ENCODE measurements at regions not wholly inside any gene's neighbourhood (a gene's known extent, or its start where the extent isn't known, plus 50 kb on each side); places are given as distances from the start of the nearest gene placed in this dataset.
"Not testable (repeated sequence)": the region's sequence is repeated elsewhere in the genome, so short reads cannot be mapped to it uniquely, and the experiment has no call there.

- DNase-seq = peak in 2 of 10 donors; percentile 62 to 78
- intact Hi-C loops (cut with DNase I) = no loop called here
Measured at GRCh38 chr7:53087274-53087673, 51.8 kb downstream of the POM121L12 start.

GRCh38 chr7:53094191-53094590, 58.8 kb downstream of the POM121L12 start:
- intact Hi-C loops (cut with DNase I) = no loop called here

GRCh38 chr7:53094827-53095226, 59.4 kb downstream of the POM121L12 start:
- intact Hi-C loops (cut with DNase I) = no loop called here
- DNase-seq = no peak

More at GRCh38 chr7:53094191-53094590, 58.8 kb downstream of the POM121L12 start:
- no peak for DNase-seq

DNA sequence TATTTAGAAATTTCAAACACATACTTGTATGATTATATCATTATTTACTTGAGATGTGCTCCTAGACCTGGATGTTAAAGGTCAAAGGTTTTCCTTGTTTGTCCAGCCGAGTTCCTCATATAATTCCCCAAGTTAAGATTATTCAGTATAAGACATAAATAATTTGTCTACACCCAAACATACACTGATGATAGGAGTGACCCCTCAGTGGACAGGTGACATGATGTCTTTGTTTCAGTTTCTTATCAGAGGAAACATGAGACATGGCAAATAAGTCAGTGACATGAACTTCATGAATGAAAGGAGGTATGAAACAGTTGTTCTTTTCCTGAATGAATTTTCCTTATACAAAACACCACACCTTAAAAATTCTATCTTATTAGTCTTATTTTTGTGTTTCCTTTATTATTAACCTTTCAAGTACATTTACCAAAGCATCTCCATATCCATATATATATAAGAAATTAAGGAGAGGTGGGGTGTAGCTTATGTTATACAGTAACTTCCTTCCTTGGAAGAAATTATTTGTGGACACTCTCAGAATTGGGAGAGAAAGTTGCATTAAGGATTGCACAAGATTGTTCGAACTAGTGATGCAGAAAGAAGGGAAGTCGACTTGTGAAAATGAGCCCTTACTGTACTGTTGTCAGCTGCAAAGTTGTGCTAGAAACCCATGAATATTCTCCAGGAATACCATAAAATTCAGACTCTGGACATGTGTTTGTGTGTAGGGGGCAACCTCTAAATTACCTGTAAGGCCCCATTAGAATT, 60.5 kb downstream of the POM121L12 start:
- DNase-seq = no peak
- intact Hi-C loops (cut with DNase I) = no loop called here

GRCh38 chr7:53100091-53100490, 64.7 kb downstream of the POM121L12 start:
- intact Hi-C loops (cut with DNase I) = no loop called here

DNA sequence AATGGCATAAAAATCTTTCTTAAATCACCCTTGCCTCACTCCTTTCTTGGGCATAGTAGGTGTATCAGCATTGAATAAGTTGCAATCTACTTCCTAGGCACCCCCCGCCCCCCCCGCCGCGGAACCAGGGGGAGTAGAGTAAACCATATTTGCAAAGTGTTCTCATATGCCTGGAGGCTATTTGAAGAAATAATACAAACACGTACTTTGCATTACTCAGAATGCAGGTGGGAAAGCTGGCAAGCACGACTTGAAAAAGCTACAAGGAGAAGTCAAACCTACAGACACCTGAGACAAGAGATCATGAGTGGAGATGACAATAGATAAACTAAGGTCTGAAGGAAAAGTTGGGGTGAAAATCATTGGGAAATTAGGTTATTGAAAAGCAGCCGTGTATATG, 65.6 kb downstream of the POM121L12 start:
- intact Hi-C loops (cut with DNase I) = no loop called here
- DNase-seq = no peak

More at GRCh38 chr7:53100091-53100490, 64.7 kb downstream of the POM121L12 start:
- DNase-seq = no peak

GRCh38 chr7:53110425-53110824, 75.0 kb downstream of the POM121L12 start:
- intact Hi-C loops (cut with DNase I) = no loop called here
- DNase-seq = no peak

DNA sequence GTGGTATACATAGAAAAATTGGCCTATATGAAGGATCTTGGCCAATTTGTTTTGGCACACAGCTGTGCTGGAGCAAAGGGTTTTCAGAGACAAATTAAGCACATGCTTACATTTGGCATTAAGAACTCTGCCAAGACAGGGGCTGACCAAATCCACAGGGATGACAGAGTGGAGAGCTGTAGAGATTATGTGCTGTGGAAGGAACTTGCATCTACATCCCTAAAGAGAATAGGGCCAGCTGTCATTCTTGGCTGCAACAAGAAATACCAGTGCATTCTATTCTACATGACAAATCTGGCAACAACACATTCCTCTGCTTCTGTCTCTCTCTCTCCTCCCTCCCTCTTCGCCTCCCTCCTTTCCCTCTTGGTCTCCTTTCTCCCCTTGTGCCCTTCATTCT, 75.6 kb downstream of the POM121L12 start:
- intact Hi-C loops (cut with DNase I) = no loop called here
- DNase-seq = no peak

DNA sequence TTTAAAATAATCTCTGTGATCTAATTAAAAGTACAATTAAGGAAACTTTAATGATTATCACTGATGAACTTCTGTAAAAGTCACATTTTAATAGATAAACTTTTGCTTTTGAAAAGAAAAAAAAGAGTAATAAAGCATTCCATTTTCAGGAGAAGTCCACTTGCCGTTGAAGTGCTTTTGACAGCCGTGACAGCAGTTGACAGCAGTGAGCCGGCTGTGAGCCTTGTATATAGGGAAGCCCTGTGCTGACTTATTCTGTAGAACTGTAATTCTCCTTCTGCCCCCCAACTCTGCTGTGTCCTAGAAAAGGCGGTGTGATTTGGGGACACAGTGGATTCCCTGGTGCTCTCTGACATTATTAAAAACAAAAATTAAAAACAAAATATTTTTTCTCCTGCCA, 78.0 kb downstream of the POM121L12 start:
- no peak for DNase-seq
- intact Hi-C loops (cut with DNase I) = no loop called here

DNA sequence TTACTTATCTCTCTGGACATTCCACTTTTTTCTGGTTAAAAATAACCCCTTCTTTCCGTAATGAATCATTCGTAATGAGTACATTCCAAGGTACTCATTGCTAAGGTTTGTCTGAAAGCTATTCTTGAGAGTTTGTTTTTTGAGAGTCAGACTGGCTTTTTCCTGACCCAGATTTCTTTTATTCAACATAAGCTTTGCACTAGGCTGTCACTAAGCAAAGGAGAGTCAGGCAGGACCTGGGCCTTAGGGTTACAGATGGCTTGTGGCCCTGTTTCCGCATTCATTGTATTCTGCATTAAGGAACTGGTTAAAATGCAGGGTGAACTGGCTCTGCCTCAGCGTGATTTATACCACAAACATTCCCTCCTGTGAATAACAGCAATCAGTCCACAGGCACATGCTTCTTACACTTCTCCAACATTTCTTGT, 84.1 kb downstream of the POM121L12 start:
- intact Hi-C loops (cut with DNase I) = no loop called here
- DNase-seq = no peak

GRCh38 chr7:53121374-53121773, 85.9 kb downstream of the POM121L12 start:
- DNase-seq = peak in 1 of 10 donors; percentile 66
- intact Hi-C loops (cut with DNase I) = loop anchor here (1.0 kb wide), 1 partner anchor 12 kb away; no protein-coding TSS in a partner anchor

GRCh38 chr7:53131697-53132096, 96.3 kb downstream of the POM121L12 start:
- intact Hi-C loops (cut with DNase I) = no loop called here
- no peak for DNase-seq

GRCh38 chr7:53151496-53151895, 116.1 kb downstream of the POM121L12 start:
- intact Hi-C loops (cut with DNase I) = no loop called here
- DNase-seq = no peak

GRCh38 chr7:53187184-53187583, 151.8 kb downstream of the POM121L12 start:
- DNase-seq = peak in 1 of 10 donors; percentile 69
- intact Hi-C loops (cut with DNase I) = not testable (repeated sequence)

DNA sequence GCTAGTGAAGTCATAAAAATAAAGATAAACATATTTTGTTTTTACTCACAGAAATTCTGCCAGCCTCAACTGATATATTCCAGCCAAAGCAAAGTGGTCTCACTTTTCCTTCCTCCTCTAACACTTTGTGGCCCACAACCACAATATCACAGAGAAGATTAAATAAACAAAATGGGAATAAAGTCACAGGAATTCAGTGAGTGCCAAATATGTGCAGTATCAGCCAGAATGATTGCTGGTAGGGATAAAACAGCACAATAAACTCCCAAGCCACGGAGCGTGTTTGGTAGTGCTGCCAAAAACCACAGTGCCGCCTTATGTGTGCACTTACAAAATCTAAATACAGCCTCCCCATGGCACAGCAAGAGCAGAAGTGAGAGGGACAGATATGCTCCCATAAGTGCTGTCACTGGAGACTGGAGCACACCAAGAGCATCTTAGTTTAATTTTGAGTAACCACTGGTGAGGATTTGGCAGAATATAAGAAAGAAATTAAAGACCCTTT, 155.8 kb downstream of the POM121L12 start:
- intact Hi-C loops (cut with DNase I) = no loop called here
- no peak for DNase-seq

DNA sequence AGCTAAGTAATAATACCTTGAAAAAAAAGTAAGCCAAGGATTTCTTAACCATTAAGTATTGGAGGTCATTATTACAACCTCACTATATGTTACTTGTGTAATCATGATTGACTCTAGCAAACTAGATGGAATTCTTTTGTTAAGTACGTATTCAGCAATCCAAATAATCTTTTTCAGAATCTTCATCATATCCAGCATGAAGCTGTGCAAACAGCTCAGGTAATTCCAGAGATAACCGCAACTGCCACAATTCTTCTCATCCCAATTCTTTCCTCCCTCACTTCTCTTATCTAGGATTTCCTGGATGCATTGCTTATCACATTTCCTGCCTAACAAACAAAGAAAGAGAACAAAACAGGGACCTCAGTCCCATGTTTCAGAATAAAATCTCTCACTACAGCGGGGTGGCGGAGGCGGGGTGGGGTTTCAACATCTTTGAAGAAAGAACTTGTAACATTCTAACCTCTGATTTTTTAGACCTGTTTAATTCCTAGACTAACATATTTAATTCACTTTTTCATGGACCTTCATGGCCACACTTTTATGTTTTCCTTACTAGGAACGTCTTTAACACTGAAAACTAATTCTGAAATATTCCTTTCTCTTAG, 156.5 kb downstream of the POM121L12 start:
- intact Hi-C loops (cut with DNase I) = no loop called here
- DNase-seq = peak in 1 of 10 donors; percentile 59

- intact Hi-C loops (cut with DNase I) = no loop called here
- DNase-seq = no peak
Measured at GRCh38 chr7:53205006-53205405, 169.6 kb downstream of the POM121L12 start.

DNA sequence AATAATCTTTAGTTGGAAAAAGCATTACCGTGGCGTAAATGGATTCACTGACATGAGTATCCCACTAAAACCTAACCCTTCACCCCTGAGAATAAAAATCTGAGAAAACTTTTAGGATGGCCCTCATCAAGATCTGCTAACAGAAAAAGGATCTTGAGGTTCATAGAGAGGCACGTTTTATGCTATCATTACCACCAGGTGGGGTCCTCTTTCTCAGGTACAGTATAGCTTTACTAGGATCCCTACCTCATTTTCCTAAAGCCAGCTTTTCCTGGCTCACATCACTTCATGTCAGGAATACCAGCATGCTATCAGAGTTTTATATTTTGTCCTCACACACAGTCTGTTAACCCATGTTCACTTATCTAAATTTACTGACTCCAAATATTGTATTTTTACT, 173.7 kb downstream of the POM121L12 start:
- intact Hi-C loops (cut with DNase I) = no loop called here
- no peak for DNase-seq

GRCh38 chr7:53214463-53214862, 179.0 kb downstream of the POM121L12 start:
- intact Hi-C loops (cut with DNase I) = no loop called here
- DNase-seq = no peak

DNA sequence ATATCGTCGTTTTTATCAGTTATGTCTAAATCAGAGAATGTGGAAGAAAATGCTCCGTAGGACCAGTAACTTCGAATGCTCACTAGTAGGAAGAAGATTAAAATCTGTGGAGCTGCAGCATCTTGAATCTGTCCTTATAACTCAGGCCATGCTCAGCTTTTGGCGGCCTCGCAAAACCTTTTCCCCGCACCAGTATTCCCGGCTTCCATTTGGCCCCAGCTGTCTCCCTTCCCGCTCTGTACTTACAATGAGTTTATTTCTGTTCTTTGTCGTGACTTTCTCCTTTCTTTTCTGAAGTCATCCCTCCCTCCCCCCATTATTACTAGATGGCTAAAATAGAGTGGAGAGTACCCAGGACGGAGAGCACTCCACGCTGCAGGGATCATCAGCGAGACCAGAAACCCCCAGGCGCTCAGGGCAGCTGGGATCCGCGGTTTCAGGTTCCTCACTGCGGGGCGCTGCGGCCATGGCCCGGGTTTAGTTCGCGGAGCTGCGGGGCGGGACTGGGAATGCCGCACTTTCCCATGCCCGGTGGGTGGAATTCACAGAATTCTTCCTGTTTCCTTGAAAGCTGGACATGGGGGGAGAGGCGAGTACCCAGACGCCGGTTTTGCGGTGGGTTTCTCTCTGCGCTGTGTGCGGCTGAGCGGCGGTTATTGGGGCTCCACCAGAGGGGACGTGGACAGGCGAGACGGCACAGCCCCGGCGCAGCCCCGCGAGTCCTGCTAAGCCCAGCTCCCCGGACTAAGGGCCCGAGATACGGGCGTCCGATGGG, 183.5 kb downstream of the POM121L12 start:
- peak in 6 of 10 donors; percentile 18 to 84 (median 24) for DNase-seq
- intact Hi-C loops (cut with DNase I) = no loop called here

- intact Hi-C loops (cut with DNase I) = no loop called here
- DNase-seq = no peak
Measured at GRCh38 chr7:53229202-53229601, 193.8 kb downstream of the POM121L12 start.
